K562 (cell line): ENCODE measurements at regions not wholly inside any gene's neighbourhood (a gene's known extent, or its start where the extent isn't known, plus 50 kb on each side); places are given as distances from the start of the nearest gene placed in this dataset.

Experiments
- ATAC-seq: fragments of 200-7000 bp; cut with Tn5 transposase; 3 replicates; pipeline ENCODE4 v1.9.1; 2020; ENCODE audit warnings: moderate library complexity
- BruUV-seq: library from RNA; stranded (reverse); fragments of 400-500 nt; replicated peaks from 2 replicates; lab custom pipeline; 2021; lab: Mats Ljungman, UMichigan
- CTCF ChIA-PET: fragments of 300-600 bp; formaldehyde crosslinking; extraction: SDS; loops from one replicate; lab custom pipeline; 2021; ENCODE audit warnings: low intra/inter-chr PET ratio; lab: Yijun Ruan, JAX
- POLR2A ChIA-PET: fragments of 300-600, 350-650 bp; sonication (Branson Sonifier 250); formaldehyde crosslinking; extraction: SDS; loops from one replicate; lab custom pipeline; 2021; ENCODE audit warnings: antibody characterized with exemption, inconsistent platforms; lab: Yijun Ruan, JAX
- DNase-seq, 4 experiments: peaks; one replicate each; pipeline versions ENCODE4 v3.0.0 to v3.0.0-alpha.2; 2011 to 2018; ENCODE audit warnings: low spot score in 3 of 4, mixed read lengths in 3 of 4; ENCODE audit errors: extremely low read depth in 1 of 4
- FAIRE-seq: peaks from 2 replicates; lab custom pipeline; 2011; peaks lifted over from hg19 to GRCh38; lab: Jason Lieb, UNC
- H2AFZ ChIP-seq: 2 replicates; pipeline ENCODE4 v1.6.0; 2011; ENCODE audit warnings: low read depth, low read length, control low read depth, inconsistent platforms
- H3K27ac ChIP-seq: fragments of 200-600 bp; 3 replicates; pipeline ENCODE4 v1.8.0; 2011; ENCODE audit warnings: low read depth, mild to moderate bottlenecking, control low read depth, inconsistent platforms, low read length, moderate library complexity, mixed read lengths; ENCODE audit errors: extremely low read depth
- H3K27me3 ChIP-seq, 2 experiments: fragments of 300-600 bp in 1 of 2; 2 replicates in 1 of 2; 3 replicates in 1 of 2; pipeline versions ENCODE4 v1.6.0 to v1.8.0; 2011; ENCODE audit warnings: inconsistent platforms in 2 of 2, low read length in 2 of 2, mild to moderate bottlenecking in 1 of 2, mixed read lengths in 1 of 2, moderate library complexity in 1 of 2; ENCODE audit not compliant: control insufficient read depth in 2 of 2, insufficient read depth in 2 of 2
- H3K36me3 ChIP-seq: fragments of 300-600 bp; 3 replicates; pipeline ENCODE4 v1.8.0; 2011; ENCODE audit warnings: mild to moderate bottlenecking, low read length, inconsistent platforms; ENCODE audit not compliant: control insufficient read depth, insufficient read depth
- H3K4me1 ChIP-seq, 2 experiments: fragments of 200-600 bp in 1 of 2; replicated peaks in 1 of 2; 2 replicates in 1 of 2; 3 replicates in 1 of 2; pipeline versions ENCODE4 v1.5.1 to v1.8.0; 2011; ENCODE audit warnings: inconsistent platforms in 2 of 2, low read length in 2 of 2, mild to moderate bottlenecking in 1 of 2, mixed read lengths in 1 of 2, moderate library complexity in 1 of 2; ENCODE audit not compliant: control insufficient read depth in 2 of 2, insufficient read depth in 2 of 2
- H3K4me2 ChIP-seq: 2 replicates; pipeline ENCODE4 v1.6.1; 2011; ENCODE audit warnings: low read length, control low read depth, inconsistent platforms, mixed read lengths; ENCODE audit not compliant: insufficient read depth
- H3K4me3 ChIP-seq: fragments of 200-600 bp; sonication (generic), shearing (Covaris generic); 2 replicates; pipeline ENCODE4 v1.5.1; 2016; ENCODE audit warnings: control low read depth, inconsistent platforms
- H3K79me2 ChIP-seq: fragments of 200-600 bp; 3 replicates; pipeline ENCODE4 v1.8.0; 2011; ENCODE audit warnings: low read length, inconsistent platforms; ENCODE audit not compliant: control insufficient read depth, insufficient read depth
- H3K9ac ChIP-seq, 2 experiments: 2 replicates each; pipeline versions ENCODE4 v1.6.0 to v1.6.1; 2011; ENCODE audit warnings: low read depth in 2 of 2, low read length in 2 of 2, control low read depth in 1 of 2, inconsistent platforms in 1 of 2, mild to moderate bottlenecking in 1 of 2, mixed read lengths in 1 of 2; ENCODE audit not compliant: insufficient read depth in 1 of 2
- H3K9me1 ChIP-seq: one replicate; pipeline ENCODE4 v1.6.0; 2011; ENCODE audit warnings: inconsistent platforms, mild to moderate bottlenecking, low read length, moderate library complexity; ENCODE audit not compliant: control insufficient read depth, insufficient read depth
- H3K9me3 ChIP-seq: replicated peaks from 2 replicates; pipeline ENCODE4 v1.5.1; 2011; ENCODE audit warnings: low read depth, low read length, inconsistent platforms; ENCODE audit not compliant: control insufficient read depth, insufficient read depth
- H4K20me1 ChIP-seq: replicated peaks from 2 replicates; pipeline ENCODE4 v1.6.1; 2011; ENCODE audit warnings: low read length, inconsistent platforms, mixed read lengths; ENCODE audit not compliant: control insufficient read depth, insufficient read depth
- CBX8 ChIP-seq: fragments of 200-600 bp; sonication (generic); IDR thresholded peaks from 2 replicates; pipeline ENCODE4 v1.6.1; 2012; ENCODE audit warnings: borderline replicate concordance, mixed run types, low read depth, mild to moderate bottlenecking, moderate library complexity, mixed read lengths, low read length, control low read depth, inconsistent platforms; ENCODE audit not compliant: poor library complexity, severe bottlenecking; ENCODE audit errors: extremely low read depth
- ETV1 ChIP-seq: fragments of 450-650 bp; conservative IDR thresholded peaks from 2 replicates; pipeline ENCODE4 v1.6.1; 2016; ENCODE audit warnings: missing genetic modification characterization, control low read depth, low read depth, missing compliant biosample characterization
- IFI16 ChIP-seq: fragments of 250-450 bp; sonication (Bioruptor Pico); IDR thresholded peaks from 2 replicates; pipeline ENCODE4 v2.1.2; 2022; ENCODE audit warnings: mild to moderate bottlenecking, inconsistent platforms
- NELFE ChIP-seq: IDR thresholded peaks from 2 replicates; pipeline ENCODE4 v1.6.1; 2011; ENCODE audit warnings: mild to moderate bottlenecking; ENCODE audit not compliant: insufficient read depth, insufficient read length
- NUFIP1 ChIP-seq: fragments of 450-650 bp; IDR thresholded peaks from 2 replicates; pipeline ENCODE4 v1.6.1; 2018; ENCODE audit not compliant: partially characterized antibody
- PHF21A ChIP-seq: fragments of 450-650 bp; IDR thresholded peaks from 2 replicates; pipeline ENCODE4 v1.6.1; 2017; ENCODE audit warnings: low read depth, borderline replicate concordance
- RNF2 ChIP-seq: sonication (generic); IDR thresholded peaks from 2 replicates; pipeline ENCODE4 v1.6.1; 2016
- SAFB ChIP-seq: fragments of 200-400 bp; formaldehyde crosslinking; IDR thresholded peaks from 2 replicates; pipeline ENCODE4 v1.6.1; 2017; ENCODE audit warnings: low read depth, low read length, borderline replicate concordance
- SOX6 ChIP-seq: fragments of 450-650 bp; IDR thresholded peaks from 2 replicates; pipeline ENCODE4 v1.6.1; 2014; ENCODE audit warnings: mild to moderate bottlenecking
- TGIF2 ChIP-seq: sonication (generic); formaldehyde crosslinking; IDR thresholded peaks from 2 replicates; pipeline ENCODE4 v1.8.1; 2022; ENCODE audit warnings: mild to moderate bottlenecking, missing genetic modification reagents, moderate library complexity
- TRIM28 ChIP-seq: fragments of 450-650 bp; IDR thresholded peaks from 2 replicates; pipeline ENCODE4 v1.6.1; 2017
- ZNF589 ChIP-seq: fragments of 200-800 bp; sonication (Bioruptor generic); IDR thresholded peaks from 2 replicates; pipeline ENCODE4 v1.6.1; 2016; ENCODE audit warnings: low read depth, missing genetic modification characterization, missing compliant biosample characterization
- ZNF830 ChIP-seq: fragments of 250-450 bp; sonication (Bioruptor Pico); IDR thresholded peaks from 2 replicates; pipeline ENCODE4 v1.5.0; 2021; ENCODE audit warnings: mild to moderate bottlenecking
- WGBS: fragments of 100-300 bp; shearing (Covaris generic); methylation state at CpG from one replicate; pipeline ENCODE4 v1.1.6; 2016; ENCODE audit warnings: low coverage, mixed read lengths; ENCODE audit not compliant: insufficient coverage; ENCODE audit errors: missing lambda C conversion rate; 5-methylcytosine and 5-hydroxymethylcytosine counted together
- in situ Hi-C: fragments of 300-500 bp; cut with MboI; formaldehyde crosslinking; loops from 4 replicates; pipeline ENCODE4 v1.15.0; 2018; ENCODE audit warnings: inconsistent platforms, mixed read lengths
- intact Hi-C: fragments of 100-400 bp; cut with micrococcal nuclease; formaldehyde crosslinking; loops from 2 replicates; pipeline ENCODE4 v1.14.2; 2022
- TF ChIP-seq, protein P1 (sequence below): sonication (generic); formaldehyde crosslinking; IDR thresholded peaks from 2 replicates; pipeline ENCODE4 v1.8.0; 2022; ENCODE audit warnings: missing genetic modification reagents, mild to moderate bottlenecking, borderline replicate concordance
- TF ChIP-seq, protein P2 (sequence below): fragments of 250-450 bp; sonication (Bioruptor Pico); IDR thresholded peaks from 2 replicates; pipeline ENCODE4 v1.4.0; 2020; ENCODE audit warnings: mild to moderate bottlenecking, moderate library complexity

DNA sequence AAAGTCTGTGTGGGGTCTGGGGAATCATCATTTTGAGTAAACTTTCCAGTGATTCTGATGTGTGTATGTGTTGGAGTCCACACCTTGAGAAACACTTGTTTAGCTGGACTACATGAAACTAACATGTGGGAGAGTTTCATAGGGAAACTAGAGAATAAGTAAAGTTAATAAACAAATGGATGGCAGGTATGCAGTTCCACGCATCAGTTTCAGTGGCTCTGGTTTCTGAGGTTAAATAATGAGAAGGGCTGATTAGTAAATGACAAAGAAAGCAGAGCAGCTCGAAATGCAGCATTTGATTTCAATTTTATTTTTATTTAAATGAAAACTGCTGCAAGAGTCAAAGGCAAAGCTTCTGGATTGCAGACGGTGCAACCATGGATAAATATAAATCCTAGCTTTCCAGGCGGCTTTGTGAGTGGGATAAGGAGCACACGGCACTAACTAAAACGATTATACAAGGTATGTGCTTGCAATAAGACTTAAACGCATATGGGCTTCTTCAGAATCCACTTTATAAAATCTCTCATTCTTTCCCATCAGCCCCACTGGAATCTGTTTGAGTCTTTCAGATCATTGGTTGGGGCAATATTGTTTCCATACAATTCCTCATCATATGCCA, 310.7 kb downstream of the PLPP3 start:
- Histone ChIP-seq H3K9ac (no peak overlapping the region), H3K9me1 (no peaks in the 10 kb centered on the region), H3K9me3 (no peaks in the 10 kb centered on the region), H3K27ac (no peak overlapping the region), H3K27me3 (no peaks in the 10 kb centered on the region), H3K4me3 (no peak overlapping the region), H3K4me1 (no peaks in the 10 kb centered on the region), H3K36me3 (no peaks in the 10 kb centered on the region), H3K79me2 (no peaks in the 10 kb centered on the region), H3K4me2 (no peak overlapping the region), H2AFZ (no peak overlapping the region), H4K20me1 (no peaks in the 10 kb centered on the region)
- in situ Hi-C loops (no loop called here), intact Hi-C loops (no loop called here)
- ChIA-PET POLR2A (no interaction called here), CTCF (no interaction called here)
- ATAC-seq (no peak), DNase-seq (no peak), FAIRE-seq (no peak)
- WGBS: 3% methylated on average over 7 of the region's 7 CpGs
- no TSS peak for BruUV-seq
- TF ChIP-seq ZNF830 (CRISPR knock-in tag) (no peak), ZNF589 (CRISPR knock-in tag) (no peak), NUFIP1 (no peak), SAFB (no peak), NELFE (no peak), ETV1 (no peak), SOX6 (no peak), TGIF2 (no peak), IFI16 (CRISPR knock-in tag) (no peak), TRIM28 (no peak), RNF2 (no peak), PHF21A (no peak), CBX8 (no peak)
- TF ChIP-seq, protein P1, sequence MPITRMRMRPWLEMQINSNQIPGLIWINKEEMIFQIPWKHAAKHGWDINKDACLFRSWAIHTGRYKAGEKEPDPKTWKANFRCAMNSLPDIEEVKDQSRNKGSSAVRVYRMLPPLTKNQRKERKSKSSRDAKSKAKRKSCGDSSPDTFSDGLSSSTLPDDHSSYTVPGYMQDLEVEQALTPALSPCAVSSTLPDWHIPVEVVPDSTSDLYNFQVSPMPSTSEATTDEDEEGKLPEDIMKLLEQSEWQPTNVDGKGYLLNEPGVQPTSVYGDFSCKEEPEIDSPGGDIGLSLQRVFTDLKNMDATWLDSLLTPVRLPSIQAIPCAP (CRISPR knock-in tag): no peak
- TF ChIP-seq, protein P2, sequence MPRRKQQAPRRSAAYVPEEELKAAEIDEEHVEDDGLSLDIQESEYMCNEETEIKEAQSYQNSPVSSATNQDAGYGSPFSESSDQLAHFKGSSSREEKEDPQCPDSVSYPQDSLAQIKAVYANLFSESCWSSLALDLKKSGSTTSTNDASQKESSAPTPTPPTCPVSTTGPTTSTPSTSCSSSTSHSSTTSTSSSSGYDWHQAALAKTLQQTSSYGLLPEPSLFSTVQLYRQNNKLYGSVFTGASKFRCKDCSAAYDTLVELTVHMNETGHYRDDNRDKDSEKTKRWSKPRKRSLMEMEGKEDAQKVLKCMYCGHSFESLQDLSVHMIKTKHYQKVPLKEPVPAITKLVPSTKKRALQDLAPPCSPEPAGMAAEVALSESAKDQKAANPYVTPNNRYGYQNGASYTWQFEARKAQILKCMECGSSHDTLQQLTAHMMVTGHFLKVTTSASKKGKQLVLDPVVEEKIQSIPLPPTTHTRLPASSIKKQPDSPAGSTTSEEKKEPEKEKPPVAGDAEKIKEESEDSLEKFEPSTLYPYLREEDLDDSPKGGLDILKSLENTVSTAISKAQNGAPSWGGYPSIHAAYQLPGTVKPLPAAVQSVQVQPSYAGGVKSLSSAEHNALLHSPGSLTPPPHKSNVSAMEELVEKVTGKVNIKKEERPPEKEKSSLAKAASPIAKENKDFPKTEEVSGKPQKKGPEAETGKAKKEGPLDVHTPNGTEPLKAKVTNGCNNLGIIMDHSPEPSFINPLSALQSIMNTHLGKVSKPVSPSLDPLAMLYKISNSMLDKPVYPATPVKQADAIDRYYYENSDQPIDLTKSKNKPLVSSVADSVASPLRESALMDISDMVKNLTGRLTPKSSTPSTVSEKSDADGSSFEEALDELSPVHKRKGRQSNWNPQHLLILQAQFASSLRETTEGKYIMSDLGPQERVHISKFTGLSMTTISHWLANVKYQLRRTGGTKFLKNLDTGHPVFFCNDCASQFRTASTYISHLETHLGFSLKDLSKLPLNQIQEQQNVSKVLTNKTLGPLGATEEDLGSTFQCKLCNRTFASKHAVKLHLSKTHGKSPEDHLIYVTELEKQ: no peak
